ENCODE measurements at regions not wholly inside any gene's neighbourhood (a gene's known extent, or its start where the extent isn't known, plus 50 kb on each side); places are given as distances from the start of the nearest gene placed in this dataset.

DNA sequence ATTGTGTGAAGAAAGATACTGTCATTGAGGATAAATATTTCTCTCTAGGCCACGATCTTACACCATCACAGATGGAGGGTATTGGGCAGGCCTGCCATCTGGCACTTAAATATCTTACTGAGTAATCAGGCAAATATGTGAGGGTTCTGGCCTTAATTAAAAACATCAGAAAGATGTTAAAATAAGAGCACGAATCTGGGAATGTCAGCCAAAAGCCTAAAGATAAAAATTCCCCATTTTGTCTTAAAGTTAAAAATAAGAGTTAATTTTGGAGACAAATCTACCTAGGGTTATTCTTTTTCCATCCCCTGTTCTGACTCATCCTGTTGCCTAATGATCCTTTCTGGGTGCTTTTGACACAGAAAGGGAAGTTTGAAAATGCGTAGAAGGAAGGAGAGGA, 121.0 kb downstream of the SUCLG1 start:
- TF ChIP-seq POLR2A (IDR thresholded peaks at IDR 0.05) (no peak), CTCF (IDR thresholded peaks at IDR 0.05) (no peak)

Measured in heart left ventricle (tissue), 13 donors.